Endothelial cell of umbilical vein (primary cell): ENCODE measurements at regions not wholly inside any gene's neighbourhood (a gene's known extent, or its start where the extent isn't known, plus 50 kb on each side); places are given as distances from the start of the nearest gene placed in this dataset.

Experiments used
- BruUV-seq: library from RNA; stranded (reverse); fragments of 400-500 nt; replicated peaks from 2 replicates; lab custom pipeline; 2021; lab: Mats Ljungman, UMichigan
- CTCF ChIA-PET: fragments of 300-600, 350-600 bp; sonication (Branson Sonifier 250); formaldehyde crosslinking; loops from one replicate; lab custom pipeline; 2021; ENCODE audit warnings: antibody characterized with exemption, inconsistent platforms; lab: Charles Lee
- POLR2A ChIA-PET: fragments of 300-600, 350-600 bp; sonication (Branson Sonifier 250); formaldehyde crosslinking; loops from one replicate; lab custom pipeline; 2021; ENCODE audit warnings: antibody characterized with exemption, inconsistent platforms; lab: Charles Lee
- DNase-seq: peaks from one replicate; pipeline ENCODE4 v3.0.0-alpha.2; 2011; ENCODE audit warnings: low read depth, low spot score
- FAIRE-seq: peaks from 2 replicates; lab custom pipeline; 2011; peaks lifted over from hg19 to GRCh38; lab: Jason Lieb, UNC
- H2AFZ ChIP-seq: 2 replicates; pipeline ENCODE4 v1.6.0; 2012; ENCODE audit warnings: low read depth, low read length, control low read depth, inconsistent platforms
- H3K27ac ChIP-seq: 2 replicates; pipeline ENCODE4 v1.5.1; 2011; ENCODE audit warnings: low read depth, mild to moderate bottlenecking, control low read depth, low read length, moderate library complexity; ENCODE audit not compliant: insufficient read depth
- H3K27me3 ChIP-seq, 2 experiments: 2 replicates each; pipeline versions ENCODE4 v1.6.0 to v1.6.1; 2011; ENCODE audit warnings: low read length in 2 of 2, mixed read lengths in 1 of 2; ENCODE audit not compliant: control insufficient read depth in 2 of 2, insufficient read depth in 2 of 2
- H3K36me3 ChIP-seq, 2 experiments: 2 replicates in 1 of 2; 3 replicates in 1 of 2; pipeline ENCODE4 v1.5.1; 2011; ENCODE audit warnings: low read length in 2 of 2, mild to moderate bottlenecking in 1 of 2, moderate library complexity in 1 of 2; ENCODE audit not compliant: control insufficient read depth in 2 of 2, insufficient read depth in 2 of 2; ENCODE audit errors: extremely low read depth in 1 of 2
- H3K4me1 ChIP-seq: 3 replicates; pipeline ENCODE4 v1.5.1; 2011; ENCODE audit warnings: mild to moderate bottlenecking, low read length; ENCODE audit not compliant: control insufficient read depth, insufficient read depth; ENCODE audit errors: extremely low read depth
- H3K4me2 ChIP-seq: 2 replicates; pipeline ENCODE4 v1.6.1; 2011; ENCODE audit warnings: low read length, control low read depth, mixed read lengths; ENCODE audit not compliant: insufficient read depth
- H3K4me3 ChIP-seq, 3 experiments: fragments of 200-600 bp in 1 of 3; sonication (generic), shearing (Covaris generic) in 1 of 3; replicated peaks in 1 of 3; 2 replicates each; pipeline ENCODE4 v1.5.1; 2011 to 2016; ENCODE audit warnings: control low read depth in 3 of 3, low read length in 3 of 3, mild to moderate bottlenecking in 2 of 3, inconsistent platforms in 1 of 3, low read depth in 1 of 3, moderate library complexity in 1 of 3; ENCODE audit not compliant: insufficient read depth in 1 of 3
- H3K79me2 ChIP-seq: 2 replicates; pipeline ENCODE4 v1.6.0; 2012; ENCODE audit warnings: low read length, inconsistent platforms; ENCODE audit not compliant: control insufficient read depth, insufficient read depth
- H3K9ac ChIP-seq: replicated peaks from 2 replicates; pipeline ENCODE3; 2011; ENCODE audit warnings: low read length, control low read depth; ENCODE audit not compliant: insufficient read depth; ENCODE audit errors: extremely low read depth
- H3K9me1 ChIP-seq: replicated peaks from 3 replicates; pipeline ENCODE4 v1.6.0; 2011; ENCODE audit warnings: mild to moderate bottlenecking, low read length; ENCODE audit not compliant: control insufficient read depth, insufficient read depth; ENCODE audit errors: extremely low read depth
- H3K9me3 ChIP-seq: replicated peaks from 2 replicates; pipeline ENCODE4 v1.5.1; 2012; ENCODE audit warnings: low read length, inconsistent platforms; ENCODE audit not compliant: control insufficient read depth, insufficient read depth
- H4K20me1 ChIP-seq: replicated peaks from 2 replicates; pipeline ENCODE3; 2011; ENCODE audit warnings: mild to moderate bottlenecking, low read length; ENCODE audit not compliant: control insufficient read depth, insufficient read depth; ENCODE audit errors: extremely low read depth
- EZH2 ChIP-seq: IDR thresholded peaks from 2 replicates; pipeline ENCODE4 v1.6.1; 2012; ENCODE audit warnings: borderline replicate concordance, low read depth, mild to moderate bottlenecking, moderate library complexity, low read length, inconsistent platforms; ENCODE audit not compliant: severe bottlenecking
- FOS ChIP-seq: IDR thresholded peaks from 2 replicates; pipeline ENCODE4 v1.6.1; 2011; ENCODE audit warnings: mild to moderate bottlenecking, low read length, moderate library complexity, borderline replicate concordance; ENCODE audit not compliant: insufficient read depth
- GATA2 ChIP-seq: IDR thresholded peaks from 2 replicates; pipeline ENCODE4 v1.7.0; 2011; ENCODE audit warnings: low read depth, mild to moderate bottlenecking, moderate library complexity, mixed read lengths, low read length; ENCODE audit not compliant: insufficient read length, insufficient read depth
- JUN ChIP-seq: IDR thresholded peaks from 2 replicates; pipeline ENCODE4 v1.6.1; 2011; ENCODE audit warnings: borderline replicate concordance, low read depth; ENCODE audit not compliant: insufficient read length, insufficient read depth
- MYC ChIP-seq: IDR thresholded peaks from one replicate; pipeline ENCODE4 v1.6.1; 2011; ENCODE audit warnings: mild to moderate bottlenecking, low read depth, low read length
- POLR2A ChIP-seq: IDR thresholded peaks from 2 replicates; pipeline ENCODE4 v1.6.1; 2012; ENCODE audit warnings: low read depth, mild to moderate bottlenecking, control low read depth, low read length
- POLR2AphosphoS5 ChIP-seq: IDR thresholded peaks from 2 replicates; pipeline ENCODE4 v1.6.1; 2012; ENCODE audit warnings: low read depth, mild to moderate bottlenecking, control low read depth, low read length, moderate library complexity; ENCODE audit not compliant: insufficient read depth
- dilution Hi-C: fragments of 300-500 bp; cut with MboI; formaldehyde crosslinking; loops from one replicate; pipeline ENCODE4 v1.15.0; 2019; ENCODE audit warnings: low sequenced_read_pairs; ENCODE audit not compliant: extremely low pct_ligation_motif_present
- intact Hi-C: fragments of 100-400 bp; cut with micrococcal nuclease; formaldehyde crosslinking; loops from one replicate; pipeline ENCODE4 v1.10.0; 2022
- TF ChIP-seq, protein P1 (sequence below), 2 donors: IDR thresholded peaks; 1 replicate in 1 of 2; 2 replicates in 1 of 2; pipeline ENCODE4 v1.5.1; 2011; ENCODE audit warnings: low read length in 2 of 2, mild to moderate bottlenecking in 2 of 2, moderate library complexity in 2 of 2, control low read depth in 1 of 2, inconsistent platforms in 1 of 2, low read depth in 1 of 2; ENCODE audit not compliant: insufficient read depth in 1 of 2; ENCODE audit errors: extremely low read depth in 1 of 2
- TF ChIP-seq, protein P2 (sequence below): IDR thresholded peaks from 2 replicates; pipeline ENCODE4 v1.6.1; 2011; ENCODE audit not compliant: insufficient read depth, insufficient read length

GRCh38 chr18:67010919-67011318 lies 407.0 kb upstream of the CDH19 start:
- Histone ChIP-seq H3K9me1 (no peaks in the 10 kb centered on the region), H3K9ac (no peak overlapping the region), H3K27ac (no peak overlapping the region), H3K79me2 (no peaks in the 10 kb centered on the region), H3K4me3 (no peak overlapping the region), H2AFZ (no peak overlapping the region), H3K36me3 (no peaks in the 10 kb centered on the region), H4K20me1 (no peaks in the 10 kb centered on the region), H3K4me1 (peaks cover 2% of the 10 kb centered on the region), H3K9me3 (no peaks in the 10 kb centered on the region), H3K27me3 (no peaks in the 10 kb centered on the region), H3K4me2 (no peak overlapping the region)
- dilution Hi-C loops (no loop called here), intact Hi-C loops (no loop called here)
- CTCF ChIA-PET = no interaction called here
- no peak for FAIRE-seq
- POLR2A ChIA-PET = no interaction called here
- no TSS peak for BruUV-seq
- TF ChIP-seq POLR2AphosphoS5 (no peak), JUN (peak; percentile 85), FOS (peak; percentile 89)
- TF ChIP-seq, protein P1, sequence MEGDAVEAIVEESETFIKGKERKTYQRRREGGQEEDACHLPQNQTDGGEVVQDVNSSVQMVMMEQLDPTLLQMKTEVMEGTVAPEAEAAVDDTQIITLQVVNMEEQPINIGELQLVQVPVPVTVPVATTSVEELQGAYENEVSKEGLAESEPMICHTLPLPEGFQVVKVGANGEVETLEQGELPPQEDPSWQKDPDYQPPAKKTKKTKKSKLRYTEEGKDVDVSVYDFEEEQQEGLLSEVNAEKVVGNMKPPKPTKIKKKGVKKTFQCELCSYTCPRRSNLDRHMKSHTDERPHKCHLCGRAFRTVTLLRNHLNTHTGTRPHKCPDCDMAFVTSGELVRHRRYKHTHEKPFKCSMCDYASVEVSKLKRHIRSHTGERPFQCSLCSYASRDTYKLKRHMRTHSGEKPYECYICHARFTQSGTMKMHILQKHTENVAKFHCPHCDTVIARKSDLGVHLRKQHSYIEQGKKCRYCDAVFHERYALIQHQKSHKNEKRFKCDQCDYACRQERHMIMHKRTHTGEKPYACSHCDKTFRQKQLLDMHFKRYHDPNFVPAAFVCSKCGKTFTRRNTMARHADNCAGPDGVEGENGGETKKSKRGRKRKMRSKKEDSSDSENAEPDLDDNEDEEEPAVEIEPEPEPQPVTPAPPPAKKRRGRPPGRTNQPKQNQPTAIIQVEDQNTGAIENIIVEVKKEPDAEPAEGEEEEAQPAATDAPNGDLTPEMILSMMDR (IDR thresholded peaks at IDR 0.05; ENCODE audit: extremely low read depth in 1 of 2, insufficient read depth in 1 of 2, low read depth in 1 of 2, low read length in 2 of 2) = no peak
- peak; percentile 44 for DNase-seq

DNA sequence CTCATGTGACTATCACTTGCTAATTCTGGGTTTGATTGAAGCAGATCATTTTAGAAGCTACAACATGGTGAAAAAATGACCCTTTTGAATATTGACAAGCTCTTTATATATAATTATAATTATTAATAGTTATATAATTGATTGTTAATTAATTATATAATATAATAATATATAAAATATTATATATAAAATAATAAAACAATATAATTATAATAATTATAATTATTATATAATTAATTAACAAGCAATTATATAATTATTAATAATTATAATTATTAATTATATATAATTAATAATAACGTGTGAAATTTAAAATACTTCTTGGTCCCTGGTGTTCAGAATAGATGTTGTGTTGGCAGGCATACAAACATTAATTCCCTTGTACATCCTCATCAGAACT lies 404.1 kb upstream of the CDH19 start:
- Histone ChIP-seq H3K4me2 (no peak overlapping the region), H3K9me1 (no peaks in the 10 kb centered on the region), H3K27me3 (no peaks in the 10 kb centered on the region), H4K20me1 (no peaks in the 10 kb centered on the region), H2AFZ (no peak overlapping the region), H3K9ac (no peak overlapping the region), H3K27ac (no peak overlapping the region), H3K36me3 (no peaks in the 10 kb centered on the region), H3K4me1 (peaks cover 2% of the 10 kb centered on the region), H3K4me3 (no peak overlapping the region), H3K79me2 (no peaks in the 10 kb centered on the region), H3K9me3 (no peaks in the 10 kb centered on the region)
- intact Hi-C loops = no loop called here
- no TSS peak for BruUV-seq
- DNase-seq (no peak), FAIRE-seq (no peak)
- ChIA-PET CTCF (no interaction called here), POLR2A (no interaction called here)
- dilution Hi-C loops = no loop called here
- TF ChIP-seq POLR2A (no peak), GATA2 (no peak), JUN (no peak), POLR2AphosphoS5 (no peak), EZH2 (no peak), FOS (no peak), MYC (no peak)
- TF ChIP-seq, protein P2, sequence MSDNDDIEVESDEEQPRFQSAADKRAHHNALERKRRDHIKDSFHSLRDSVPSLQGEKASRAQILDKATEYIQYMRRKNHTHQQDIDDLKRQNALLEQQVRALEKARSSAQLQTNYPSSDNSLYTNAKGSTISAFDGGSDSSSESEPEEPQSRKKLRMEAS = no peak
- TF ChIP-seq, protein P1 (IDR thresholded peaks at IDR 0.05; ENCODE audit: extremely low read depth in 1 of 2, insufficient read depth in 1 of 2, low read depth in 1 of 2, low read length in 2 of 2) = no peak
